ENCODE measurements at regions not wholly inside any gene's neighbourhood (a gene's known extent, or its start where the extent isn't known, plus 50 kb on each side); places are given as distances from the start of the nearest gene placed in this dataset.
A peak's percentile ranks its signal among the peaks of the same experiment; 100 is the strongest.

GRCh38 chr2:65819963-65820362 is 387.6 kb upstream of the SPRED2 start:
- no peak for DNase-seq

- no peak for DNase-seq
Measured at GRCh38 chr2:65818873-65819451, 386.6 kb upstream of the SPRED2 start.

GRCh38 chr2:65813631-65814173 is 381.3 kb upstream of the SPRED2 start:
- no peak for DNase-seq

GRCh38 chr2:65812887-65813286 is 380.5 kb upstream of the SPRED2 start:
- no peak for DNase-seq

GRCh38 chr2:65807942-65808341 is 375.5 kb upstream of the SPRED2 start:
- no peak for DNase-seq

GRCh38 chr2:65804777-65805176 is 372.4 kb upstream of the SPRED2 start:
- no peak for DNase-seq

GRCh38 chr2:65802298-65802942 is 370.0 kb upstream of the SPRED2 start:
- peak; percentile 17 to 62 for DNase-seq

GRCh38 chr2:65800998-65801397 is 368.6 kb upstream of the SPRED2 start:
- no peak for DNase-seq

GRCh38 chr2:65799141-65799854 is 366.9 kb upstream of the SPRED2 start:
- no peak for DNase-seq

- no peak for DNase-seq
Measured at GRCh38 chr2:65798641-65799040, 366.2 kb upstream of the SPRED2 start.

- DNase-seq = no peak
Measured at GRCh38 chr2:65794994-65795393, 362.6 kb upstream of the SPRED2 start.

GRCh38 chr2:65791404-65791975 is 359.1 kb upstream of the SPRED2 start:
- no peak for DNase-seq

- no peak for DNase-seq
Measured at GRCh38 chr2:65790676-65790935, 358.2 kb upstream of the SPRED2 start.

GRCh38 chr2:65789923-65790675 is 357.7 kb upstream of the SPRED2 start:
- DNase-seq = no peak

GRCh38 chr2:65788556-65788955 is 356.2 kb upstream of the SPRED2 start:
- DNase-seq = no peak

- DNase-seq = no peak
Measured at GRCh38 chr2:65786765-65787164, 354.4 kb upstream of the SPRED2 start.

- no peak for DNase-seq
Measured at GRCh38 chr2:65786007-65786717, 353.8 kb upstream of the SPRED2 start.

GRCh38 chr2:65782996-65783650 is 350.7 kb upstream of the SPRED2 start:
- DNase-seq = no peak

GRCh38 chr2:65782186-65782585 is 349.8 kb upstream of the SPRED2 start:
- no peak for DNase-seq

- no peak for DNase-seq
Measured at GRCh38 chr2:65781756-65782155, 349.4 kb upstream of the SPRED2 start.

GRCh38 chr2:65779021-65779420 is 346.6 kb upstream of the SPRED2 start:
- no peak for DNase-seq

- no peak for DNase-seq
Measured at GRCh38 chr2:65778137-65778536, 345.7 kb upstream of the SPRED2 start.
